NB4 (cell line): ENCODE measurements at regions not wholly inside any gene's neighbourhood (a gene's known extent, or its start where the extent isn't known, plus 50 kb on each side); places are given as distances from the start of the nearest gene placed in this dataset.

Experiments used
- MAX ChIP-seq: IDR thresholded peaks from 2 replicates; pipeline ENCODE4 v1.6.1; 2011; ENCODE audit warnings: low read depth, low read length
- MYC ChIP-seq: IDR thresholded peaks from 2 replicates; pipeline ENCODE4 v1.6.1; 2011; ENCODE audit warnings: low read depth, low read length
- POLR2A ChIP-seq: IDR thresholded peaks from 2 replicates; pipeline ENCODE4 v1.6.1; 2011; ENCODE audit warnings: mild to moderate bottlenecking; ENCODE audit not compliant: insufficient read length; ENCODE audit errors: extremely low read depth
- TF ChIP-seq, protein P1 (sequence below): IDR thresholded peaks from one replicate; pipeline ENCODE4 v1.5.1; 2012; ENCODE audit warnings: low read depth, low read length

DNA sequence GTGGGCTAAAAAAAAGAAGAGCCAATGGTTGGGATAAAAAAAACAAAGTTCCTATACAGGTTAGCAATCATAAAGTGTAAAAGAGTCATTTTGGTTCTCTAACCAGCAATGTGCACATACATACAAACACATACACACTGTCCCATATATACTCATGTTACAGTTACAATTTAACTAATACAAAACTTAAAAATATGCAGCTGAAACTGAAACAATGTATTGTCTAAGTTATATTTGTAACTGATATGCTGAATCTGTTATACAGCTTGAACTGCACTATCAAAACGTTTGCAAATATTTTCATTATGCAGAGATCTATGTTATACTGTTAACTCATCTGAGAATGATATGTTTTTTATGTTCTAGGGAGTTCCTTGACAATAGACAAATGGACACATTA lies 173.7 kb downstream of the KLF12 start:
- TF ChIP-seq, protein P1, sequence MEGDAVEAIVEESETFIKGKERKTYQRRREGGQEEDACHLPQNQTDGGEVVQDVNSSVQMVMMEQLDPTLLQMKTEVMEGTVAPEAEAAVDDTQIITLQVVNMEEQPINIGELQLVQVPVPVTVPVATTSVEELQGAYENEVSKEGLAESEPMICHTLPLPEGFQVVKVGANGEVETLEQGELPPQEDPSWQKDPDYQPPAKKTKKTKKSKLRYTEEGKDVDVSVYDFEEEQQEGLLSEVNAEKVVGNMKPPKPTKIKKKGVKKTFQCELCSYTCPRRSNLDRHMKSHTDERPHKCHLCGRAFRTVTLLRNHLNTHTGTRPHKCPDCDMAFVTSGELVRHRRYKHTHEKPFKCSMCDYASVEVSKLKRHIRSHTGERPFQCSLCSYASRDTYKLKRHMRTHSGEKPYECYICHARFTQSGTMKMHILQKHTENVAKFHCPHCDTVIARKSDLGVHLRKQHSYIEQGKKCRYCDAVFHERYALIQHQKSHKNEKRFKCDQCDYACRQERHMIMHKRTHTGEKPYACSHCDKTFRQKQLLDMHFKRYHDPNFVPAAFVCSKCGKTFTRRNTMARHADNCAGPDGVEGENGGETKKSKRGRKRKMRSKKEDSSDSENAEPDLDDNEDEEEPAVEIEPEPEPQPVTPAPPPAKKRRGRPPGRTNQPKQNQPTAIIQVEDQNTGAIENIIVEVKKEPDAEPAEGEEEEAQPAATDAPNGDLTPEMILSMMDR: no peak
- TF ChIP-seq MAX (no peak), POLR2A (no peak), MYC (no peak)
